ENCODE measurements at regions not wholly inside any gene's neighbourhood (a gene's known extent, or its start where the extent isn't known, plus 50 kb on each side); places are given as distances from the start of the nearest gene placed in this dataset.

DNA sequence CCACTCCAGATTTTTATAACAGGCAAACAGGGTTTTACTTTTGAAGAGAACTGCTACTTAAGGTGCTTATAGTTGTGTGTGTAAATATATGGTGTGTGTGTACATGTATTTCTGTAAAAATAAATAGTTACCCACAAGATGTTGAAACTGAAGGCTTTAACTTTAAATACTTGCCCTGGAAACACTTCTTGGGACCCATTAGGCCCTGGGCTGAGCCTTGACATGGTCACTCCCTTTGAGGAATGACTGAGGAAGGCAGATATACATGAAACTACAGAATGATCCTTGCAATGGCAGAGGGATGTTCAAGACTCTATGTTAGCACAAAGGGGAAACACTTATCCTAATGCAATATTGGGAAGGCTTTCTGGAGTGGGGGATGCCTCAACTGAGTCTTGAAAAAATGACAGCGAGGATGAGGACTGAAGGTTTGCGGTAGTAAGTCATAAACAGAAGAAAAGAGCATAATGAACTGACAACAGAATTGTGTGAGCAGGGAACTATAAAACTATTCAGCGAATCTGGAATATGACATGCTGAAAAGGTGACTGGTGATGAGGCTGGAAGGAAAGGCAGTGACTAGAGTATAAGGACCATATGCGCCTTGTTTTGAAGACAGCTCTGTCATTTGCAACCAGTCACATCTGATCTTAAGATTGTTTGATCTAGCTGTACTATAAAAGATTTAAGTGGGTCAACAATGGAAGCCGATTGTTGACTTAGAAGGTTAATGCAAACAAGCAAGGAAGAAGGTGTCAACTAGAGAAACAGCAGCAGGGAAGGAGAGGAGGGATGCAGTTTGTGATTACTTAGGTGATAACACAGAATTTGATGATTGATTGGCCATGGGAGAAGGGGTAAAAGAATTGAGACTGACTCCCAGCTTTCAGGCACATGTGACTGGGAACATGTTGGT, 64.4 kb upstream of the COL21A1 start:
- POLR2A ChIA-PET (ENCODE audit: partially characterized antibody): no interaction called here
- Histone ChIP-seq H4K8ac (ENCODE audit: extremely low read depth, insufficient read depth, low read length) (no peak overlapping the region), H4K91ac (replicated peaks; ENCODE audit: insufficient read length, low read length) (no peak overlapping the region), H3K56ac (replicated peaks; ENCODE audit: insufficient read length, low read depth, low read length) (no peak overlapping the region), H3K23ac (ENCODE audit: insufficient read length) (no peak overlapping the region), H2AK5ac (ENCODE audit: low read depth, low read length) (no peak overlapping the region), H3K23me2 (ENCODE audit: low read depth, low read length) (no peaks in the 10 kb centered on the region), H4K5ac (ENCODE audit: insufficient read length, low read depth, low read length) (no peak overlapping the region), H2BK20ac (ENCODE audit: low read length) (no peak overlapping the region), H3K36me3 (ENCODE audit: control insufficient read depth in 2 of 4, insufficient read depth in 4 of 4, low read length in 3 of 4) (no peaks in the 10 kb centered on the region), H3K14ac (ENCODE audit: insufficient read length) (no peak overlapping the region), H3K4ac (replicated peaks; ENCODE audit: insufficient read length, low read depth, low read length) (no peak overlapping the region), H3K4me1 (replicated peaks in 1 of 4; ENCODE audit: control insufficient read depth in 3 of 4, insufficient read depth in 4 of 4, low read length in 3 of 4) (no peaks in the 10 kb centered on the region), H3K4me3 (ENCODE audit: extremely low read depth in 1 of 4, insufficient read depth in 2 of 4, low read depth in 3 of 4, low read length in 4 of 4) (no peak overlapping the region), H3K9me3 (ENCODE audit: insufficient read depth in 2 of 2, low read depth in 1 of 2, low read length in 1 of 2) (peaks cover 5 to 7% of the 10 kb centered on the region in 2 experiments; a peak in 2 of 4 replicates), H2BK15ac (ENCODE audit: low read length) (no peak overlapping the region), H2BK5ac (ENCODE audit: low read depth, low read length) (no peak overlapping the region), H3K79me1 (ENCODE audit: low read depth, low read length) (no peaks in the 10 kb centered on the region), H3K27me3 (replicated peaks in 1 of 4; ENCODE audit: control insufficient read depth in 3 of 4, extremely low read depth in 1 of 4, insufficient read depth in 3 of 4, low read length in 3 of 4) (no peaks in the 10 kb centered on the region), H2BK12ac (ENCODE audit: low read depth, low read length) (no peak overlapping the region), H3K27ac (ENCODE audit: low read depth, low read length) (no peak overlapping the region), H3K4me2 (ENCODE audit: insufficient read depth in 1 of 2, low read depth in 2 of 2, low read length in 2 of 2) (no peak overlapping the region), H3K18ac (ENCODE audit: extremely low read depth, low read length) (no peak overlapping the region), H3K79me2 (ENCODE audit: control insufficient read depth in 1 of 2, insufficient read depth in 2 of 2, low read length in 2 of 2) (no peaks in the 10 kb centered on the region), H2BK120ac (replicated peaks; ENCODE audit: low read depth, low read length) (no peak overlapping the region), H2AFZ (ENCODE audit: low read length) (no peak overlapping the region), H4K20me1 (replicated peaks in 1 of 2; ENCODE audit: control insufficient read depth in 1 of 2, insufficient read depth in 2 of 2, low read length in 2 of 2) (no peaks in the 10 kb centered on the region), H3K9ac (replicated peaks in 1 of 4; ENCODE audit: extremely low read depth in 1 of 4, low read depth in 3 of 4, low read length in 3 of 4) (no peak overlapping the region)
- DNase-seq (ENCODE audit: low read depth in 1 of 2, low spot score in 2 of 2) (no peak), FAIRE-seq (no peak)
- 86% methylated on average over 5 of the region's 5 CpGs; no CpG with 5 or more reads in 1 of the 2 experiments for WGBS, 2 experiments (ENCODE audit: extremely low coverage in 1 of 2, insufficient coverage in 1 of 2, insufficient read length in 1 of 2, insufficient replicate concordance in 2 of 2, low coverage in 1 of 2, low lambda C conversion rate in 2 of 2, missing lambda C conversion rate in 1 of 2)
- CTCF ChIA-PET (ENCODE audit: partially characterized antibody): interaction anchor here (0.7 to 1.3 kb wide), 2 partner anchors 12 to 258 kb away, joined by 3 read pairs; no protein-coding TSS in a partner anchor
- no peak for TF ChIP-seq CTBP2 (IDR thresholded peaks at IDR 0.05; ENCODE audit: borderline replicate concordance, insufficient read depth, insufficient read length, low read length)
- no peak for TF ChIP-seq TAF7 (optimal IDR thresholded peaks at IDR 0.05; ENCODE audit: borderline replicate concordance, low read depth, low read length)
- TF ChIP-seq HDAC6 (IDR thresholded peaks at IDR 0.05; ENCODE audit: low read depth, low read length): no peak
- TF ChIP-seq SUZ12 (IDR thresholded peaks at IDR 0.05; ENCODE audit: low read length): no peak
- TF ChIP-seq TBP (IDR thresholded peaks at IDR 0.05; ENCODE audit: low read depth, low read length): no peak
- no peak for TF ChIP-seq EZH2 (IDR thresholded peaks at IDR 0.05; ENCODE audit: low read depth, low read length, severe bottlenecking)
